ENCODE measurements at regions not wholly inside any gene's neighbourhood (a gene's known extent, or its start where the extent isn't known, plus 50 kb on each side); places are given as distances from the start of the nearest gene placed in this dataset.

GRCh38 chr13:58018865-58019264, 387.3 kb downstream of the PCDH17 start:
- H3K9me3 ChIP-seq (ENCODE audit: low read length) = no peaks in the 10 kb centered on the region
- no peaks in the 10 kb centered on the region for H3K27me3 ChIP-seq (ENCODE audit: insufficient read depth, low read length)
- H3K4me3 ChIP-seq (ENCODE audit: low read length) = no peak overlapping the region
- H3K4me1 ChIP-seq (ENCODE audit: insufficient read depth, low read length) = no peaks in the 10 kb centered on the region
- no peak overlapping the region for H2AFZ ChIP-seq (ENCODE audit: low read depth, low read length)
- no peaks in the 10 kb centered on the region for H3K36me3 ChIP-seq (ENCODE audit: insufficient read depth, low read length)

- H2AFZ ChIP-seq (ENCODE audit: low read depth, low read length) = no peak overlapping the region
- no peaks in the 10 kb centered on the region for H3K27me3 ChIP-seq (ENCODE audit: insufficient read depth, low read length)
- no peaks in the 10 kb centered on the region for H3K9me3 ChIP-seq (ENCODE audit: low read length)
- no peaks in the 10 kb centered on the region for H3K4me1 ChIP-seq (ENCODE audit: insufficient read depth, low read length)
- no peaks in the 10 kb centered on the region for H3K36me3 ChIP-seq (ENCODE audit: insufficient read depth, low read length)
- H3K4me3 ChIP-seq (ENCODE audit: low read length) = no peak overlapping the region
Measured at GRCh38 chr13:58024103-58024502, 392.6 kb downstream of the PCDH17 start.

GRCh38 chr13:58025821-58026220, 394.3 kb downstream of the PCDH17 start:
- H3K36me3 ChIP-seq (ENCODE audit: insufficient read depth, low read length) = no peaks in the 10 kb centered on the region
- no peak overlapping the region for H2AFZ ChIP-seq (ENCODE audit: low read depth, low read length)
- H3K9me3 ChIP-seq (ENCODE audit: low read length) = no peaks in the 10 kb centered on the region
- H3K4me3 ChIP-seq (ENCODE audit: low read length) = no peak overlapping the region
- no peaks in the 10 kb centered on the region for H3K27me3 ChIP-seq (ENCODE audit: insufficient read depth, low read length)
- no peaks in the 10 kb centered on the region for H3K4me1 ChIP-seq (ENCODE audit: insufficient read depth, low read length)

- no peak overlapping the region for H3K4me3 ChIP-seq (ENCODE audit: low read length)
- H3K36me3 ChIP-seq (ENCODE audit: insufficient read depth, low read length) = no peaks in the 10 kb centered on the region
- H3K4me1 ChIP-seq (ENCODE audit: insufficient read depth, low read length) = no peaks in the 10 kb centered on the region
- H3K9me3 ChIP-seq (ENCODE audit: low read length) = no peaks in the 10 kb centered on the region
- H3K27me3 ChIP-seq (ENCODE audit: insufficient read depth, low read length) = no peaks in the 10 kb centered on the region
- H2AFZ ChIP-seq (ENCODE audit: low read depth, low read length) = no peak overlapping the region
Measured at GRCh38 chr13:58032676-58033460, 401.3 kb downstream of the PCDH17 start.

GRCh38 chr13:58043971-58044370, 412.4 kb downstream of the PCDH17 start:
- Histone ChIP-seq H3K4me3 (ENCODE audit: low read length) (no peak overlapping the region), H3K4me1 (ENCODE audit: insufficient read depth, low read length) (no peaks in the 10 kb centered on the region), H3K27me3 (ENCODE audit: insufficient read depth, low read length) (no peaks in the 10 kb centered on the region), H3K9me3 (ENCODE audit: low read length) (no peaks in the 10 kb centered on the region), H3K36me3 (ENCODE audit: insufficient read depth, low read length) (no peaks in the 10 kb centered on the region), H2AFZ (ENCODE audit: low read depth, low read length) (no peak overlapping the region)

- no peak overlapping the region for H2AFZ ChIP-seq (ENCODE audit: low read depth, low read length)
- no peaks in the 10 kb centered on the region for H3K4me1 ChIP-seq (ENCODE audit: insufficient read depth, low read length)
- H3K4me3 ChIP-seq (ENCODE audit: low read length) = no peak overlapping the region
- H3K9me3 ChIP-seq (ENCODE audit: low read length) = no peaks in the 10 kb centered on the region
- H3K27me3 ChIP-seq (ENCODE audit: insufficient read depth, low read length) = no peaks in the 10 kb centered on the region
- H3K36me3 ChIP-seq (ENCODE audit: insufficient read depth, low read length) = no peaks in the 10 kb centered on the region
Measured at GRCh38 chr13:58048670-58049069, 417.1 kb downstream of the PCDH17 start.

GRCh38 chr13:58051396-58051795, 419.9 kb downstream of the PCDH17 start:
- Histone ChIP-seq H3K9me3 (ENCODE audit: low read length) (no peaks in the 10 kb centered on the region), H3K36me3 (ENCODE audit: insufficient read depth, low read length) (no peaks in the 10 kb centered on the region), H3K4me1 (ENCODE audit: insufficient read depth, low read length) (no peaks in the 10 kb centered on the region), H2AFZ (ENCODE audit: low read depth, low read length) (no peak overlapping the region), H3K27me3 (ENCODE audit: insufficient read depth, low read length) (no peaks in the 10 kb centered on the region), H3K4me3 (ENCODE audit: low read length) (no peak overlapping the region)

GRCh38 chr13:58051807-58052375, 420.3 kb downstream of the PCDH17 start:
- H2AFZ ChIP-seq (ENCODE audit: low read depth, low read length) = no peak overlapping the region
- no peaks in the 10 kb centered on the region for H3K4me1 ChIP-seq (ENCODE audit: insufficient read depth, low read length)
- H3K27me3 ChIP-seq (ENCODE audit: insufficient read depth, low read length) = no peaks in the 10 kb centered on the region
- H3K9me3 ChIP-seq (ENCODE audit: low read length) = no peaks in the 10 kb centered on the region
- no peaks in the 10 kb centered on the region for H3K36me3 ChIP-seq (ENCODE audit: insufficient read depth, low read length)
- no peak overlapping the region for H3K4me3 ChIP-seq (ENCODE audit: low read length)

GRCh38 chr13:58056426-58056825, 424.9 kb downstream of the PCDH17 start:
- H3K36me3 ChIP-seq (ENCODE audit: insufficient read depth, low read length) = no peaks in the 10 kb centered on the region
- no peaks in the 10 kb centered on the region for H3K9me3 ChIP-seq (ENCODE audit: low read length)
- no peak overlapping the region for H2AFZ ChIP-seq (ENCODE audit: low read depth, low read length)
- H3K27me3 ChIP-seq (ENCODE audit: insufficient read depth, low read length) = no peaks in the 10 kb centered on the region
- no peak overlapping the region for H3K4me3 ChIP-seq (ENCODE audit: low read length)
- H3K4me1 ChIP-seq (ENCODE audit: insufficient read depth, low read length) = no peaks in the 10 kb centered on the region

- H3K36me3 ChIP-seq (ENCODE audit: insufficient read depth, low read length) = no peaks in the 10 kb centered on the region
- H3K4me1 ChIP-seq (ENCODE audit: insufficient read depth, low read length) = no peaks in the 10 kb centered on the region
- no peaks in the 10 kb centered on the region for H3K27me3 ChIP-seq (ENCODE audit: insufficient read depth, low read length)
- H2AFZ ChIP-seq (ENCODE audit: low read depth, low read length) = no peak overlapping the region
- no peak overlapping the region for H3K4me3 ChIP-seq (ENCODE audit: low read length)
- no peaks in the 10 kb centered on the region for H3K9me3 ChIP-seq (ENCODE audit: low read length)
Measured at GRCh38 chr13:58059624-58060023, 428.1 kb downstream of the PCDH17 start.

- Histone ChIP-seq H3K27me3 (ENCODE audit: insufficient read depth, low read length) (no peaks in the 10 kb centered on the region), H3K36me3 (ENCODE audit: insufficient read depth, low read length) (no peaks in the 10 kb centered on the region), H3K9me3 (ENCODE audit: low read length) (no peaks in the 10 kb centered on the region), H3K4me1 (ENCODE audit: insufficient read depth, low read length) (peaks cover 33% of the 10 kb centered on the region), H3K4me3 (ENCODE audit: low read length) (no peak overlapping the region), H2AFZ (ENCODE audit: low read depth, low read length) (no peak overlapping the region)
Measured at GRCh38 chr13:58080806-58081205, 449.3 kb downstream of the PCDH17 start.

GRCh38 chr13:58081301-58081820, 449.8 kb downstream of the PCDH17 start:
- H3K4me3 ChIP-seq (ENCODE audit: low read length) = no peak overlapping the region
- no peaks in the 10 kb centered on the region for H3K27me3 ChIP-seq (ENCODE audit: insufficient read depth, low read length)
- H3K36me3 ChIP-seq (ENCODE audit: insufficient read depth, low read length) = no peaks in the 10 kb centered on the region
- H3K9me3 ChIP-seq (ENCODE audit: low read length) = no peaks in the 10 kb centered on the region
- H2AFZ ChIP-seq (ENCODE audit: low read depth, low read length) = no peak overlapping the region
- peaks cover 33% of the 10 kb centered on the region for H3K4me1 ChIP-seq (ENCODE audit: insufficient read depth, low read length)

- Histone ChIP-seq H3K27me3 (ENCODE audit: insufficient read depth, low read length) (no peaks in the 10 kb centered on the region), H3K36me3 (ENCODE audit: insufficient read depth, low read length) (no peaks in the 10 kb centered on the region), H2AFZ (ENCODE audit: low read depth, low read length) (no peak overlapping the region), H3K4me1 (ENCODE audit: insufficient read depth, low read length) (peaks cover 33% of the 10 kb centered on the region), H3K9me3 (ENCODE audit: low read length) (no peaks in the 10 kb centered on the region), H3K4me3 (ENCODE audit: low read length) (no peak overlapping the region)
Measured at GRCh38 chr13:58083064-58083463, 451.5 kb downstream of the PCDH17 start.
